GM12801 (cell line): ENCODE measurements at regions not wholly inside any gene's neighbourhood (a gene's known extent, or its start where the extent isn't known, plus 50 kb on each side); places are given as distances from the start of the nearest gene placed in this dataset.

Source experiments
- CTCF ChIP-seq: IDR thresholded peaks from one replicate; pipeline ENCODE4 v1.5.1; 2011; ENCODE audit warnings: control low read depth; ENCODE audit not compliant: insufficient read length; ENCODE audit errors: extremely low read depth

- no peak for TF ChIP-seq CTCF
These were observed 931.5 kb upstream of the EYS start for GRCh38 chr6:66638518-66638917.

- TF ChIP-seq CTCF = no peak
These were observed 931.1 kb upstream of the EYS start for GRCh38 chr6:66638099-66638498.

- no peak for TF ChIP-seq CTCF
These were observed 921.9 kb upstream of the EYS start for GRCh38 chr6:66628917-66629316.

- TF ChIP-seq CTCF = no peak
These were observed 916.0 kb upstream of the EYS start for GRCh38 chr6:66623050-66623449.

GRCh38 chr6:66605971-66606370, 898.9 kb upstream of the EYS start:
- no peak for TF ChIP-seq CTCF

GRCh38 chr6:66605011-66605410, 898.0 kb upstream of the EYS start:
- no peak for TF ChIP-seq CTCF

GRCh38 chr6:66599541-66599940, 892.5 kb upstream of the EYS start:
- TF ChIP-seq CTCF = no peak

- no peak for TF ChIP-seq CTCF
These were observed 871.3 kb upstream of the EYS start for GRCh38 chr6:66578362-66578761.
